ENCODE measurements at regions not wholly inside any gene's neighbourhood (a gene's known extent, or its start where the extent isn't known, plus 50 kb on each side); places are given as distances from the start of the nearest gene placed in this dataset.

- Histone ChIP-seq H3K36me3 (ENCODE audit: low read length) (no peaks in the 10 kb centered on the region), H3F3A (ENCODE audit: insufficient read depth) (no peaks in the 10 kb centered on the region), H3K27me3 (ENCODE audit: low read length) (no peaks in the 10 kb centered on the region), H3K9me2 (replicated peaks; ENCODE audit: insufficient read depth, low read length) (no peaks in the 10 kb centered on the region), H4K20me1 (ENCODE audit: low read depth, low read length) (no peaks in the 10 kb centered on the region), H3K4me2 (ENCODE audit: low read depth, low read length, poor library complexity, severe bottlenecking) (peak overlapping the region; percentile 12), H3K9me3 (ENCODE audit: insufficient read depth, low read length) (no peaks in the 10 kb centered on the region), H3K79me2 (ENCODE audit: insufficient read depth, low read length) (no peaks in the 10 kb centered on the region), H3K4me3 (ENCODE audit: insufficient read depth, low read length, poor library complexity, severe bottlenecking) (no peak overlapping the region), H3K27ac (ENCODE audit: low read depth, low read length) (no peak overlapping the region), H2AFZ (ENCODE audit: low read depth, low read length, severe bottlenecking) (peak overlapping the region; percentile 57), H3K9ac (ENCODE audit: low read length) (no peak overlapping the region)
- TF ChIP-seq CTCF (IDR thresholded peaks at IDR 0.05; ENCODE audit: insufficient read depth, low read length, poor library complexity, severe bottlenecking) (no peak), EZH2phosphoT487 (conservative IDR thresholded peaks at IDR 0.05; ENCODE audit: low read length) (no peak)
Observed at GRCh38 chr6:149211046-149211571, 106.4 kb upstream of the TAB2 start.

DNA sequence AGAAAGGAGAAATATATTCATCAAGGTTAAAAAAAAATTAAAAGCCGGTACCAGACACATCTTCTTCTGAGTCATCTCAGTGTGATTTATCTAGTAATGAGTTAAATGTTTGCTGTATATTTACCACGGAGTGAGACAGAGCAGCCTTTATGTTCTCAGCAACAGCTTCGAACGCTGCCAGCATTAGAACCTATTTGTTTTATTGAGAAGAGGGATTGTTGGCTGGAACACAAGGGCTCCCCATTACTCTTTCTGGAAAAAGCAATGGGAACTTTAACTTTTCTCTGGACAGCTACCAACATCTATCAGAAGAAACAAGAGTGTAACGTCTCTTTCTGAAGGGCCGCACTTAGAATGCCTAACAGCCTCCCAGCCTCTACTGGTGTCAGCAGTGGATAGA is 105.3 kb upstream of the TAB2 start:
- H2AFZ ChIP-seq (ENCODE audit: low read depth, low read length, severe bottlenecking), result no peak overlapping the region
- H3K9me3 ChIP-seq (ENCODE audit: insufficient read depth, low read length), result no peaks in the 10 kb centered on the region
- no peaks in the 10 kb centered on the region for H3K9me2 ChIP-seq (replicated peaks; ENCODE audit: insufficient read depth, low read length)
- no peak overlapping the region for H3K9ac ChIP-seq (ENCODE audit: low read length)
- TF ChIP-seq CTCF (IDR thresholded peaks at IDR 0.05; ENCODE audit: insufficient read depth, low read length, poor library complexity, severe bottlenecking) (no peak), EZH2phosphoT487 (conservative IDR thresholded peaks at IDR 0.05; ENCODE audit: low read length) (no peak)
- no peaks in the 10 kb centered on the region for H3K79me2 ChIP-seq (ENCODE audit: insufficient read depth, low read length)
- no peak overlapping the region for H3K4me2 ChIP-seq (ENCODE audit: low read depth, low read length, poor library complexity, severe bottlenecking)
- H3K27me3 ChIP-seq (ENCODE audit: low read length), result no peaks in the 10 kb centered on the region
- H4K20me1 ChIP-seq (ENCODE audit: low read depth, low read length), result no peaks in the 10 kb centered on the region
- H3K27ac ChIP-seq (ENCODE audit: low read depth, low read length), result no peak overlapping the region
- no peaks in the 10 kb centered on the region for H3F3A ChIP-seq (ENCODE audit: insufficient read depth)
- no peaks in the 10 kb centered on the region for H3K36me3 ChIP-seq (ENCODE audit: low read length)
- no peak overlapping the region for H3K4me3 ChIP-seq (ENCODE audit: insufficient read depth, low read length, poor library complexity, severe bottlenecking)

DNA sequence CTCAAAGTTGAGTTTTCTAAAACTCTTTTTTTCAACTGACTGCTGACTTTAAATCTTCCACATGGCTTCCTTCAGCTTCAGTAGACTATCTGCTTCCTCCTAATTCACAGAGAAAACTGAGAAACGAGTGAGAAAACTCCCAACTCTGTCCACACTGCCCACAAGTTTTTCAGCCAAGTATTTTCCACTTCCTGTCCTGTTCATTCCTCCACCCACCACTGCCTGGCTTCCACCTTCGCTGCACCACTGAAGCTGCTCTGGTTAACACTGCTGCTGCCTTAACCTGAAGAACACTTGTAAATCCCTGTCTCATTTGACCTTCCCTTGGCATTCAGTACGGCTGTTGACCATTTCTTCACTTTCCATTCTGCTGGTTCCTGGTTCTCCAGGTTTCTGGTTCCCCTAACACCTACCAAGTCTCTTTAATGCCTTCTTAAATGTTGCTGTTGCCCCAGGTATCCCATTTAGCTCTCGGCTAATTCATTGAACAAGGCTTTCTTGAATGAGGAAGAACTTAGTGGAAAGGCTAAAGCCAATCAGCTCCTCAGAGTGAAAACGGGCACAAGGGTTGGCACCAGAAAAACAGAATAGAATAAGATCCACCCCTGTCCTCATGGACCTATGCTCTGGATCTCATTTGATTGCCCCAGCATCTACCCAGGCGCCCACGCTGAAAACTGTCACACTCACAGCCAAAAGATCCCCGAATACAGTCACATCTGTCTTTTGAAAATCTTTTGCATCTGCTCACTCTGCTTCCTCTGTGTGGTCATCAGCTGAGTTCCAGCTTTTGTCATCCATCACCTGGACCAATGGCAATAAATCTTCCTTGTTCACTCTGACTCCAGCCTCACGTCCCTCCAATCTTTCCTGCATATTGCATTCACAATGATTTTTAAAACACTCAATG is 104.4 kb upstream of the TAB2 start:
- Histone ChIP-seq H2AFZ (ENCODE audit: low read depth, low read length, severe bottlenecking) (no peak overlapping the region), H3K27ac (ENCODE audit: low read depth, low read length) (no peak overlapping the region), H3K36me3 (ENCODE audit: low read length) (no peaks in the 10 kb centered on the region), H3K4me2 (ENCODE audit: low read depth, low read length, poor library complexity, severe bottlenecking) (no peak overlapping the region), H4K20me1 (ENCODE audit: low read depth, low read length) (no peaks in the 10 kb centered on the region), H3F3A (ENCODE audit: insufficient read depth) (no peaks in the 10 kb centered on the region), H3K9me3 (ENCODE audit: insufficient read depth, low read length) (no peaks in the 10 kb centered on the region), H3K27me3 (ENCODE audit: low read length) (no peaks in the 10 kb centered on the region), H3K9me2 (replicated peaks; ENCODE audit: insufficient read depth, low read length) (no peaks in the 10 kb centered on the region), H3K9ac (ENCODE audit: low read length) (no peak overlapping the region), H3K79me2 (ENCODE audit: insufficient read depth, low read length) (no peaks in the 10 kb centered on the region), H3K4me3 (ENCODE audit: insufficient read depth, low read length, poor library complexity, severe bottlenecking) (no peak overlapping the region)
- no peak for TF ChIP-seq EZH2phosphoT487 (conservative IDR thresholded peaks at IDR 0.05; ENCODE audit: low read length)
- no peak for TF ChIP-seq CTCF (IDR thresholded peaks at IDR 0.05; ENCODE audit: insufficient read depth, low read length, poor library complexity, severe bottlenecking)

All from SU-DHL-6 (cell line).